ENCODE measurements at regions not wholly inside any gene's neighbourhood (a gene's known extent, or its start where the extent isn't known, plus 50 kb on each side); places are given as distances from the start of the nearest gene placed in this dataset.

- DNase-seq (ENCODE audit: low spot score) (no peak), ATAC-seq (ENCODE audit: low FRiP score) (no peak)
- TF ChIP-seq, protein P1, sequence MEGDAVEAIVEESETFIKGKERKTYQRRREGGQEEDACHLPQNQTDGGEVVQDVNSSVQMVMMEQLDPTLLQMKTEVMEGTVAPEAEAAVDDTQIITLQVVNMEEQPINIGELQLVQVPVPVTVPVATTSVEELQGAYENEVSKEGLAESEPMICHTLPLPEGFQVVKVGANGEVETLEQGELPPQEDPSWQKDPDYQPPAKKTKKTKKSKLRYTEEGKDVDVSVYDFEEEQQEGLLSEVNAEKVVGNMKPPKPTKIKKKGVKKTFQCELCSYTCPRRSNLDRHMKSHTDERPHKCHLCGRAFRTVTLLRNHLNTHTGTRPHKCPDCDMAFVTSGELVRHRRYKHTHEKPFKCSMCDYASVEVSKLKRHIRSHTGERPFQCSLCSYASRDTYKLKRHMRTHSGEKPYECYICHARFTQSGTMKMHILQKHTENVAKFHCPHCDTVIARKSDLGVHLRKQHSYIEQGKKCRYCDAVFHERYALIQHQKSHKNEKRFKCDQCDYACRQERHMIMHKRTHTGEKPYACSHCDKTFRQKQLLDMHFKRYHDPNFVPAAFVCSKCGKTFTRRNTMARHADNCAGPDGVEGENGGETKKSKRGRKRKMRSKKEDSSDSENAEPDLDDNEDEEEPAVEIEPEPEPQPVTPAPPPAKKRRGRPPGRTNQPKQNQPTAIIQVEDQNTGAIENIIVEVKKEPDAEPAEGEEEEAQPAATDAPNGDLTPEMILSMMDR (IDR thresholded peaks at IDR 0.05), result no peak
Measured at GRCh38 chr12:45591635-45592034, 137.9 kb upstream of the ARID2 start.

DNA sequence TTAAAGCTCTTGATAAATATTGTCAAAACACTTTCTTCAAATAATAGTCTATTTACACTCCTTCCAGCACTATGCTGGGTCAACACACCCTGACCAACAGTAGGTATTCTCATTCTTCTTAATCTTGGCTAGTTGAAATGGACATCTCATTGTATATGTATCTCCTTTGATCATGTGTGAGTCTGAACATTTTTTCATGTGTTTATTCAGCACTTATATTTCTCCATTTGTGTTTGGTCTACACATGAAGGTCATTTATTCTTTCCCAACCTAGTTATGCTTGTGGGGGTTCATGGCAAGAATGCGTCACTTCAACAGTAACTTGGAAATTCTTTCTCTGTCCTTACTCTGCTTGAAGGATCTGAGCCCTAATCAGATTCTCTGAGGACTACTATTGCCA is 133.1 kb upstream of the ARID2 start:
- DNase-seq (ENCODE audit: low spot score) (no peak), ATAC-seq (ENCODE audit: low FRiP score) (no peak)
- TF ChIP-seq, protein P1 (IDR thresholded peaks at IDR 0.05), result no peak

- TF ChIP-seq, protein P1 (IDR thresholded peaks at IDR 0.05), result no peak
- DNase-seq (ENCODE audit: low spot score) (no peak), ATAC-seq (ENCODE audit: low FRiP score) (no peak)
Measured at GRCh38 chr12:45598336-45598735, 131.2 kb upstream of the ARID2 start.

- DNase-seq (ENCODE audit: low spot score) (no peak), ATAC-seq (ENCODE audit: low FRiP score) (no peak)
- TF ChIP-seq, protein P1 (IDR thresholded peaks at IDR 0.05), result no peak
Measured at GRCh38 chr12:45598761-45599160, 130.7 kb upstream of the ARID2 start.

- ATAC-seq (ENCODE audit: low FRiP score) (no peak), DNase-seq (ENCODE audit: low spot score) (no peak)
Measured at GRCh38 chr12:45599196-45599595, 130.3 kb upstream of the ARID2 start.

DNA sequence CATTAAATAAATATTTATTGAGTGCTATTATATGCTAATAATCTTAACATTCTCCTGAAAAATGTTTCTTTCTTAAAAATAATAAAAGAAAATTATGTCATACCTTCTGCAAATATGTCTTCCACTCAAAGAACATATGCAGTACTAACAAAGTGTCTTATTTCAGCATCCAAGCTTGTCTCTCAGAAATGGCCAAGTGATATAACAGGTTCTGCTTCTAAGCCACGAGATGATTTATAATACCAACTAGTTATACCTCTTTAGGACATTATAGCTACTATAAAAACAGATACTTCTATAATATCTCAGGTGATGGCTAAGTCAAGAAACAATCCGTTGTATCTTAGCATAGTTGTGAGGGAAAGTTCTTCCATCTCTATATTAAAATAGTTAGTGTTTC is 128.1 kb upstream of the ARID2 start:
- DNase-seq (ENCODE audit: low spot score) (no peak), ATAC-seq (ENCODE audit: low FRiP score) (no peak)
- TF ChIP-seq, protein P1 (IDR thresholded peaks at IDR 0.05), result no peak

More at GRCh38 chr12:45599196-45599595, 130.3 kb upstream of the ARID2 start:
- TF ChIP-seq, protein P1 (IDR thresholded peaks at IDR 0.05), result no peak

DNA sequence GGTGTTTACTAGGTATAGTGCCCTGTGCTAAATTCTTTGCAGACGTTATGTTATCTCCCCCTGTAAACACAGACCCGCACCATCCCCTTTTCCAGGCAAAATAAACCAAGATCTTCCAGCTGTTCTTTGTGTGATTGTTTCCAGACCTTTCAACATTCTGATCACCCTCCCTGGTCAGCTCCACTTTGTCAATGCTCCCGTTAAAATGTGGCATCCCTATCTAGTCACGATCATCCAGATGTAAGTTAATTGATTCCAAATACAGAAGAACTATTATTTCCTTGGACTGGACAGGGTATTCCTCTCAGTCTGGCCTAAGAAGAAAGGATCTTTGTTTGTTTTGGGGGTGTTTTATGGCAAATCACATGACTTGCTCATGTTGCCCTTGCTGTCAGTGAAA is 127.6 kb upstream of the ARID2 start:
- ATAC-seq (ENCODE audit: low FRiP score) (no peak), DNase-seq (ENCODE audit: low spot score) (no peak)
- TF ChIP-seq, protein P1 (IDR thresholded peaks at IDR 0.05), result no peak

Data from omental fat pad (tissue), 3 donors.